GM19463 (cell line): ENCODE measurements at regions not wholly inside any gene's neighbourhood (a gene's known extent, or its start where the extent isn't known, plus 50 kb on each side); places are given as distances from the start of the nearest gene placed in this dataset.

ENCODE experiments used
- ATAC-seq: cut with Tn5 transposase; IDR thresholded peaks from one replicate; pipeline ENCODE4 v1.9.1; 2021; ENCODE audit warnings: mild to moderate bottlenecking, moderate library complexity; ENCODE audit not compliant: unreplicated experiment

GRCh38 chr14:97695456-97695981 lies 898.3 kb downstream of the VRK1 start:
- ATAC-seq: no peak

DNA sequence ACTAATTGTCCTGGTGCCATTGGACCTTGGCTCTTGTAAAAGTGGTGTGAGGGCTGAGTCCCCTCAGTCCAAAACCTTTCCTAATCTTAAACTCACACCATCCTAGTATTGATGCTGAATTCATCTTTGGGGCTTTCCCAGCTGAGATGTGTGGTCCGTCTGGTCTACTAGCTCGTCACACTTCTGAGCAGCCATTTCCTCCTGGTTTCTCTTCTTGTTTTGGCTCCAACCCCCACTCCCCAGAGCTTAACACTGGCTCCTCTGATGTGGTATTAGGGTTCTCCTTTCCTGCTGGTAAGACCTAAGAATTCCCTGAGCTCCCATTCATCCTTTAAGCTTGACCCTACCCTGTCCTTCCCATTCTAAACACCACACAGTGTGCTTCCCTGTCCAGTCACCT lies 900.6 kb downstream of the VRK1 start:
- no peak for ATAC-seq

- ATAC-seq: no peak
These were observed 901.8 kb downstream of the VRK1 start for GRCh38 chr14:97699026-97699425.

GRCh38 chr14:97703006-97703760 lies 906.0 kb downstream of the VRK1 start:
- ATAC-seq: no peak

DNA sequence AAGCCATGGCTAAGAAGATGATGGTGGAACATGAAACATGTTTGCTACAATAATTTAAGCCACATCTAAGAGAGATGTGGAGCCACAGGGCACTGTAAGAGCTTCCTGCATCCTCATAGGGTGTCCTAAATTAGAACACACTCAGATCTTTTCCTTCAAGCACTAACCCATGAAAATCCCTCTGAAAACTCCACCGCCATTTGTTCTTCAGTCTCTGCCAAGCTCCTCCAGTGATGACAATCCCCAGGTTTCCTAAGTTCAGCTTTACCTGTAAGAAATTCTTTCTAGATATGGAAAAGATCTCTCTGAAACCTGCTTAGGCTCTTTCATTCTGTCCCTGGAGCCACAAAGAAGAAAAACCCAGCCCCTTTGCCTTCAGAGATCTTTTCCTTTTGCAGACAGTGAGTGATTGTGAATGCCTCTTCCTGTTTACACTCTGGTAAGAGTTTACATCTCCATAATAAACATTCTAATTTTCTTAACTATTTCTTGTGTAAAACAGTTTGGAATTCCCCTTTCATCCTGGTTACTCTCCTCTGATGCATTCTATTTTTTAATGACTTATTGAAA lies 907.2 kb downstream of the VRK1 start:
- no peak for ATAC-seq

DNA sequence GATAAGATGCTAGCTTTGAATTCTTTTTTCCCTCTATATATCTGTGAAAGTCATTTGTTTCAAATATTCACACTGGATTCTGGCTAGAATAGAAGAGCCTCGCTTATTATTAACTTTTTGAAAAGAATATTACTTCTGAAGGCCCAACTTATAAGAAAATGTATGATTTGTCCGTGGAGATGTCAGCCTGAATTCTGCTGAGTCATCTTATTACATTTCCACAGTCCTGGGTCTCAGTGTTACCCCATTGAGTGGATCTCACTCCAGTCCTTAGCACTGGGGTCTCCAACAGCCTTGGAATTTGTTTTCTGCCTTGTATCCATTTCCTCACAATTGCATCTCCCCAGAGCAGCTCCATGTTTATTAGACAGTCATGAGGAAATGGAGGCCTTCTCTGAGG lies 907.9 kb downstream of the VRK1 start:
- no peak for ATAC-seq

GRCh38 chr14:97705976-97706375 lies 908.8 kb downstream of the VRK1 start:
- no peak for ATAC-seq

- no peak for ATAC-seq
These were observed 909.6 kb downstream of the VRK1 start for GRCh38 chr14:97706819-97707218.

GRCh38 chr14:97707603-97708002 lies 910.4 kb downstream of the VRK1 start:
- ATAC-seq: no peak

GRCh38 chr14:97709552-97709951 lies 912.4 kb downstream of the VRK1 start:
- no peak for ATAC-seq

- no peak for ATAC-seq
These were observed 913.5 kb downstream of the VRK1 start for GRCh38 chr14:97710726-97711125.

DNA sequence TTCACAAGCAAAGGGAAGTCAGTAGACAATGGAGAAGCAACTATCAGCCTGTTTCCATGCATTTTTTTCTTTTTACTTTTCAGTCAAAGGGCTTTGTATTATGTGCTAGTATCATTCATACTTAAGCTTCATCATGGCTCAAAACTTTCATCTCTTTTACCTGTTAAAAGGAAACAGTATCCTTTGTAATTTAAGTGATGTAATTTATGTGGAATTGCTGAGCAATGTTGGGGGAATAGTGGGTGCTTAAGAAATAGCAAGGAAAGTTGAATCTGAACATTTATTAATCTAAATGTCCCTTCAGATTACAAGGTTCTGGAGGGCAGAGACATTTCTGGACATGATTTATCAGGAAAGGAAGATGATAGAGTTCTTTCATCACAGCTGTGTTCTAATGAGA lies 915.3 kb downstream of the VRK1 start:
- no peak for ATAC-seq

DNA sequence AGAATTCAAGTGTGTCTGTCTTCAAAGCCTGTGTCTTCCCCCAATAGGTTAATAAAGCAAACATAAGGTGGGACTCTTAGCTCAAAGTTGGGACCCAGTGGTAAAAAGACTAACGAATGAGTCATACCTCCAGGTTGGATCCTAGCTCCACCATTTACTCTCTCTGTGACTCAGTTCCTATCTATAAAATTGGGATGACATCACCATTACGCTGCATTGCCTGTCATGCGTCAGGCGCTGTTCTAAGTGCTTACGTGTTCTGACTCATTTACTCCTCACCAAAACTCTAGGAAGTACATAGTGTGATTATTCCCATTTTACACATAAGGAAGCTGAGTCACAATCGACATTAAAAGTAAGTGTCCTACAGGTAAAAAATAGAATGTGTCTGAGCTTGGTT lies 915.8 kb downstream of the VRK1 start:
- no peak for ATAC-seq

GRCh38 chr14:97718886-97719442 lies 921.8 kb downstream of the VRK1 start:
- ATAC-seq: no peak

- ATAC-seq: no peak
These were observed 922.7 kb downstream of the VRK1 start for GRCh38 chr14:97719931-97720330.

- ATAC-seq: no peak
These were observed 926.2 kb downstream of the VRK1 start for GRCh38 chr14:97723351-97723750.

DNA sequence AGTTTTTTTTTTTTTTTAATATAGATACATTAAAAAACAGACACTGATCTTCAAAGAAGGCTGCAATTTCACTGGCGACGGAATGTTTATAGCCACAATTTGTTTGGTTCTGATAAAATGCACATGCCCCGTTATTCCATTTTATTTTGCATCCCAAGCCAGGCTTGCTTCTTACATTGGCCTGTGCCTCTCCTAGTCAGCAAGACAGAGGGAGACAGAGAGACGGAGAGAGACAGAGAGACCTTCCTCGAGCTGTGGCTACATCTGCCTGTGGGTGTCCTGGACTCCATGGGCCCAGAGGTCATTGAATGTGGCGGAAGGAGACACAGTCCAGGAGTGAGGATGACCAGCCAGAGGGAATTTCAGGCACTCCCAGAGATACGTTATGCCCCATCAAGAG lies 926.6 kb downstream of the VRK1 start:
- ATAC-seq: no peak

GRCh38 chr14:97724265-97724731 lies 927.1 kb downstream of the VRK1 start:
- no peak for ATAC-seq

DNA sequence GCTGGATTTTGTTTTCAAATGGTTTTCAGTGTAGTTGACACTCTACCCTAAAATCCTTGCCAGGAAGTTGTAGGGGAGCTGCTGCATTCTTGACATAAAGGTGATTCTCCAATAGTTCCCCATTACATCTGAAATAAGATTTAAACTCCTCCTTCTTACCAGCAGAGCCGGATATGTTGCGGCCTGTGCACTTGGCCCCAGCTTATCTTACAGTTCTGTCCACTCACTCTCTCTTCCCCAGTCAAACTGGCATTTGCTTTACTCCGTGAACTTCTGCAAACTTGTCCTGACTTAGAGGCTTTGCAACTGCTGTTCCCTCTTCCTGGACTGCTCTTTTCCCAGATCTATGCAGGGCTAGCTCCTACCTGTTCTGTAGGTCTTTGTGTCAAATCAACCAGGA lies 929.5 kb downstream of the VRK1 start:
- no peak for ATAC-seq

DNA sequence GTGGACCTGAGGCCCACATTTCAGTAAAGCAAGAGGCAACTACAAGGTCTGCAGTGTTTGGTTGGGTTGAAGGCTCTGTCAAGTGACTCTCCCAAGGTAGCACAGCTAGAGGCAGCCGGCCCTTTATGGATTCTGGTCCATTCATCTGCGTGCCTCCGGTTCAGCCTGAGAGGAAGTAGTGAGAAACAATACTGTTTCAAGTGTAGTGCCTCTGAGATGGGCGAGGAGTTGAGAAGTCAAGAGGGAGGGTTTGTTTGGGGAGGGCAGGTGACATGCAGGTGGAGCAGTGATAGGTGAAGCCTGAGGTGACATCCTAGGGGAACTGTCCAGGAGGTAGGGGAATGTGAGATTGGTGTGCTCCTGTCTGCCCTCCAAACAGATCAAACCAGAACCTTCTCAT lies 933.5 kb downstream of the VRK1 start:
- no peak for ATAC-seq

- no peak for ATAC-seq
These were observed 934.6 kb downstream of the VRK1 start for GRCh38 chr14:97731800-97732199.

DNA sequence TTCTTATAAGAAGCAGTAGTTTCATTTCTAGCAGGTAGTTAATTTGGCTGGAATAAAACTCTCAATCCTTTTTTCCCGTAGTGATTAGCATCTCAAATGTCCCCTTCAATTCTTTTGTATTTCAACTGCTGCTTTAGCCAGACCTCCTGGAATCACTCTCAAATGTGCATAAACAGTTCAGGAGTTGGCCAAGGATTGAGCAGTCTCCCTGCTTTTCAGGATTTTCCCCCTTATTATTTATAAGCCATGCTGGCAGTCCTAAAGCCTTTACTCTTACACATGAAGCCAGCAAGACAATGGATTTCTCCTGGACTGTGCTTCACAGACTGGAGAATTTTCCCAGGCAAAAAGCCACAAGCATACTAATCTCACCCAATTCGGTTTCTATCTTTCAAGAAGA lies 950.1 kb downstream of the VRK1 start:
- ATAC-seq: no peak
